Upper lobe of left lung (tissue), 4 donors: ENCODE measurements at regions not wholly inside any gene's neighbourhood (a gene's known extent, or its start where the extent isn't known, plus 50 kb on each side); places are given as distances from the start of the nearest gene placed in this dataset.

Source experiments
- POLR2AphosphoS5 ChIP-seq, 2 donors: sonication (generic); formaldehyde crosslinking; IDR thresholded peaks; one replicate each; pipeline ENCODE4 v1.5.1; 2017; ENCODE audit warnings: antibody characterized with exemption in 2 of 2
- TF ChIP-seq, protein P1 (sequence below), 6 experiments: fragments of 450-650 bp in 4 of 6; fragments of 200-600 bp in 2 of 6; sonication (generic) in 2 of 6; IDR thresholded peaks; one replicate each; pipeline ENCODE4 v1.5.1; 2016 to 2019; ENCODE audit warnings: antibody characterized with exemption in 6 of 6

DNA sequence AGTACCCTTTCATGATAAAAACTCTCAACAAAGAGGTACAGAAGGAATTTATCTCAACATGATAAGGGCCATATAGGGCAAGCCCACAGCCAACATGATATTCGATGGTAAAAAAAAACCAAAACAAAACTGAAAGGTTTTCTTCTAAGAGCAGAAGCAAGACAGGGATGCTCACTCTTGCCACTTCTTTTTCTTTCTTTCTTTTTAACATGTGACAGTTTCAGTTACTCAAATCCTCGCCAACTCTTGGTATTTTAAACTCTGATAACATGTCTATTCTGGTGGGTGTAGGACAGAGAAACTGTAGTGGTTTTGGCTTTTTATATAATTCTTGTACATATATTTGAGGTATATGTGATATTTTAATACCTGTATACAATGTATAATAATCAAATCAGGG, 74.0 kb upstream of the NMNAT3 start:
- TF ChIP-seq, protein P1, sequence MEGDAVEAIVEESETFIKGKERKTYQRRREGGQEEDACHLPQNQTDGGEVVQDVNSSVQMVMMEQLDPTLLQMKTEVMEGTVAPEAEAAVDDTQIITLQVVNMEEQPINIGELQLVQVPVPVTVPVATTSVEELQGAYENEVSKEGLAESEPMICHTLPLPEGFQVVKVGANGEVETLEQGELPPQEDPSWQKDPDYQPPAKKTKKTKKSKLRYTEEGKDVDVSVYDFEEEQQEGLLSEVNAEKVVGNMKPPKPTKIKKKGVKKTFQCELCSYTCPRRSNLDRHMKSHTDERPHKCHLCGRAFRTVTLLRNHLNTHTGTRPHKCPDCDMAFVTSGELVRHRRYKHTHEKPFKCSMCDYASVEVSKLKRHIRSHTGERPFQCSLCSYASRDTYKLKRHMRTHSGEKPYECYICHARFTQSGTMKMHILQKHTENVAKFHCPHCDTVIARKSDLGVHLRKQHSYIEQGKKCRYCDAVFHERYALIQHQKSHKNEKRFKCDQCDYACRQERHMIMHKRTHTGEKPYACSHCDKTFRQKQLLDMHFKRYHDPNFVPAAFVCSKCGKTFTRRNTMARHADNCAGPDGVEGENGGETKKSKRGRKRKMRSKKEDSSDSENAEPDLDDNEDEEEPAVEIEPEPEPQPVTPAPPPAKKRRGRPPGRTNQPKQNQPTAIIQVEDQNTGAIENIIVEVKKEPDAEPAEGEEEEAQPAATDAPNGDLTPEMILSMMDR (IDR thresholded peaks at IDR 0.05): no peak
- TF ChIP-seq POLR2AphosphoS5 (IDR thresholded peaks at IDR 0.05): no peak
